SK-N-SH treated with all-trans-retinoic acid at 6 μM for 48 hours (cell line): ENCODE measurements at regions not wholly inside any gene's neighbourhood (a gene's known extent, or its start where the extent isn't known, plus 50 kb on each side); places are given as distances from the start of the nearest gene placed in this dataset.

Experiments
- ATAC-seq: fragments of 200-7000 bp; cut with Tn5 transposase; 3 replicates; pipeline ENCODE4 v1.9.1; 2020; ENCODE audit warnings: mild to moderate bottlenecking, moderate library complexity
- CREB5 ChIP-seq: fragments of 250-450 bp; sonication (Bioruptor Pico); IDR thresholded peaks from 2 replicates; pipeline ENCODE4 v1.5.1; 2020; ENCODE audit warnings: low read depth, mild to moderate bottlenecking, moderate library complexity
- CSRNP3 ChIP-seq: fragments of 250-450 bp; sonication (Bioruptor Pico); IDR thresholded peaks from 2 replicates; pipeline ENCODE4 v1.5.1; 2021; ENCODE audit warnings: mild to moderate bottlenecking, moderate library complexity
- GLIS3 ChIP-seq: fragments of 250-450 bp; sonication (Bioruptor Pico); IDR thresholded peaks from 2 replicates; pipeline ENCODE4 v1.5.0; 2020; ENCODE audit warnings: mild to moderate bottlenecking, moderate library complexity
- ISL1 ChIP-seq: fragments of 250-450 bp; sonication (Bioruptor Pico); IDR thresholded peaks from 2 replicates; pipeline ENCODE4 v2.1.2; 2022; ENCODE audit warnings: mild to moderate bottlenecking, moderate library complexity
- PATZ1 ChIP-seq: fragments of 250-450 bp; sonication (Bioruptor Pico); IDR thresholded peaks from 2 replicates; pipeline ENCODE4 v1.8.0; 2020; ENCODE audit warnings: mild to moderate bottlenecking, moderate library complexity, borderline replicate concordance
- POU6F1 ChIP-seq: fragments of 250-450 bp; sonication (Bioruptor Pico); IDR thresholded peaks from 2 replicates; pipeline ENCODE4 v1.8.0; 2021; ENCODE audit warnings: low read depth, mild to moderate bottlenecking, moderate library complexity, borderline replicate concordance
- PPARA ChIP-seq: fragments of 250-450 bp; sonication (Bioruptor Pico); IDR thresholded peaks from 2 replicates; pipeline ENCODE4 v1.5.0; 2020; ENCODE audit warnings: mild to moderate bottlenecking, borderline replicate concordance
- RARB ChIP-seq: fragments of 250-450 bp; sonication (Bioruptor Pico); IDR thresholded peaks from 2 replicates; pipeline ENCODE4 v1.8.0; 2021; ENCODE audit warnings: mild to moderate bottlenecking, moderate library complexity
- SNAI2 ChIP-seq: fragments of 250-450 bp; sonication (Bioruptor Pico); IDR thresholded peaks from 2 replicates; pipeline ENCODE4 v1.5.0; 2020; ENCODE audit warnings: mild to moderate bottlenecking, moderate library complexity
- TCF4 ChIP-seq: fragments of 250-450 bp; sonication (Bioruptor Pico); IDR thresholded peaks from 2 replicates; pipeline ENCODE4 v1.8.0; 2021; ENCODE audit warnings: mild to moderate bottlenecking, moderate library complexity, borderline replicate concordance
- TSHZ2 ChIP-seq: fragments of 250-450 bp; sonication (Bioruptor Pico); IDR thresholded peaks from 2 replicates; pipeline ENCODE4 v1.5.0; 2020; ENCODE audit warnings: mild to moderate bottlenecking, moderate library complexity
- ZC3H10 ChIP-seq: fragments of 250-450 bp; sonication (Bioruptor Pico); IDR thresholded peaks from 2 replicates; pipeline ENCODE4 v1.5.1; 2021; ENCODE audit warnings: mild to moderate bottlenecking, moderate library complexity
- ZFP3 ChIP-seq: fragments of 250-450 bp; sonication (Bioruptor Pico); IDR thresholded peaks from 2 replicates; pipeline ENCODE4 v1.5.0; 2020; ENCODE audit warnings: mild to moderate bottlenecking, moderate library complexity
- ZFP30 ChIP-seq: fragments of 450-650 bp; formaldehyde crosslinking; IDR thresholded peaks from 2 replicates; pipeline ENCODE4 v1.5.0; 2022; ENCODE audit warnings: mild to moderate bottlenecking, moderate library complexity
- ZNF70 ChIP-seq: fragments of 450-650 bp; formaldehyde crosslinking; IDR thresholded peaks from 2 replicates; pipeline ENCODE4 v1.5.0; 2020; ENCODE audit warnings: mild to moderate bottlenecking, moderate library complexity

- ATAC-seq: no peak
- TF ChIP-seq ISL1 (no peak), TSHZ2 (CRISPR knock-in tag) (no peak), RARB (no peak), ZFP3 (CRISPR knock-in tag) (no peak), PATZ1 (CRISPR knock-in tag) (no peak), ZNF70 (CRISPR knock-in tag) (no peak), ZC3H10 (CRISPR knock-in tag) (no peak), GLIS3 (CRISPR knock-in tag) (no peak), CREB5 (CRISPR knock-in tag) (no peak), TCF4 (CRISPR knock-in tag) (no peak), PPARA (CRISPR knock-in tag) (no peak), SNAI2 (CRISPR knock-in tag) (no peak)
Measured at GRCh38 chr10:121674885-121675284, 76.6 kb upstream of the FGFR2 start.

GRCh38 chr10:121672733-121673132 lies 74.5 kb upstream of the FGFR2 start:
- ATAC-seq: no peak

More at GRCh38 chr10:121672733-121673132, 74.5 kb upstream of the FGFR2 start:
- no peak for TF ChIP-seq ZFP30
- TF ChIP-seq POU6F1 (CRISPR knock-in tag): no peak
- no peak for TF ChIP-seq PATZ1 (CRISPR knock-in tag)
- TF ChIP-seq ISL1: no peak
- no peak for TF ChIP-seq CREB5 (CRISPR knock-in tag)
- no peak for TF ChIP-seq TSHZ2 (CRISPR knock-in tag)
- no peak for TF ChIP-seq SNAI2 (CRISPR knock-in tag)
- no peak for TF ChIP-seq GLIS3 (CRISPR knock-in tag)
- TF ChIP-seq CSRNP3: no peak
